NCI-H526 treated with DMSO at 0.1 percent for 48 hours (cell line): ENCODE measurements at regions not wholly inside any gene's neighbourhood (a gene's known extent, or its start where the extent isn't known, plus 50 kb on each side); places are given as distances from the start of the nearest gene placed in this dataset.
A peak's percentile ranks its signal among the peaks of the same experiment; 100 is the strongest.
"Not testable (repeated sequence)": the region's sequence is repeated elsewhere in the genome, so short reads cannot be mapped to it uniquely, and the experiment has no call there.

ENCODE experiments used
- DNase-seq: peaks from one replicate; lab custom pipeline; 2025; lab: John Stamatoyannopoulos, UW

- no peak for DNase-seq
Observed at GRCh38 chr2:118387509-118387908, 299.2 kb downstream of the INSIG2 start.

GRCh38 chr2:118386641-118387302, 298.5 kb downstream of the INSIG2 start:
- no peak for DNase-seq

GRCh38 chr2:118380915-118381653, 292.8 kb downstream of the INSIG2 start:
- no peak for DNase-seq

- DNase-seq = no peak
Observed at GRCh38 chr2:118375907-118376485, 287.7 kb downstream of the INSIG2 start.

GRCh38 chr2:118374974-118375755, 286.9 kb downstream of the INSIG2 start:
- DNase-seq = no peak

GRCh38 chr2:118372886-118373830, 284.9 kb downstream of the INSIG2 start:
- DNase-seq = no peak

- DNase-seq = peak; percentile 3
Observed at GRCh38 chr2:118371515-118371914, 283.2 kb downstream of the INSIG2 start.

- DNase-seq = not testable (repeated sequence)
Observed at GRCh38 chr2:118369521-118369920, 281.2 kb downstream of the INSIG2 start.

GRCh38 chr2:118363604-118364003, 275.3 kb downstream of the INSIG2 start:
- DNase-seq = no peak

- no peak for DNase-seq
Observed at GRCh38 chr2:118356051-118356450, 267.8 kb downstream of the INSIG2 start.

GRCh38 chr2:118351796-118352195, 263.5 kb downstream of the INSIG2 start:
- no peak for DNase-seq

GRCh38 chr2:118350621-118351020, 262.4 kb downstream of the INSIG2 start:
- no peak for DNase-seq

GRCh38 chr2:118349365-118349764, 261.1 kb downstream of the INSIG2 start:
- no peak for DNase-seq

- DNase-seq = no peak
Observed at GRCh38 chr2:118348380-118349034, 260.2 kb downstream of the INSIG2 start.

- no peak for DNase-seq
Observed at GRCh38 chr2:118345465-118345864, 257.2 kb downstream of the INSIG2 start.

- DNase-seq = no peak
Observed at GRCh38 chr2:118340103-118340502, 251.8 kb downstream of the INSIG2 start.

GRCh38 chr2:118339386-118339785, 251.1 kb downstream of the INSIG2 start:
- no peak for DNase-seq

- no peak for DNase-seq
Observed at GRCh38 chr2:118333664-118334063, 245.4 kb downstream of the INSIG2 start.

- no peak for DNase-seq
Observed at GRCh38 chr2:118325321-118325955, 237.2 kb downstream of the INSIG2 start.

GRCh38 chr2:118322406-118322805, 234.1 kb downstream of the INSIG2 start:
- no peak for DNase-seq
